BJ (cell line): ENCODE measurements at regions not wholly inside any gene's neighbourhood (a gene's known extent, or its start where the extent isn't known, plus 50 kb on each side); places are given as distances from the start of the nearest gene placed in this dataset.

Source experiments
- CTCF ChIA-PET: fragments of 350-600 bp; formaldehyde crosslinking; extraction: SDS; loops from one replicate; lab custom pipeline; 2021; ENCODE audit warnings: antibody characterized with exemption, inconsistent platforms; lab: Yijun Ruan, JAX
- POLR2A ChIA-PET: fragments of 300-600 bp; sonication (Branson Sonifier 250); formaldehyde crosslinking; extraction: SDS; loops from one replicate; lab custom pipeline; 2021; ENCODE audit warnings: antibody characterized with exemption; lab: Charles Lee
- DNase-seq: peaks from one replicate; pipeline ENCODE4 v3.0.0-alpha.2; 2011; ENCODE audit warnings: low read depth
- H3K27me3 ChIP-seq: 2 replicates; pipeline ENCODE4 v1.6.0; 2011; ENCODE audit warnings: low read length; ENCODE audit not compliant: control insufficient read depth, insufficient read depth
- H3K36me3 ChIP-seq: 2 replicates; pipeline ENCODE4 v1.5.1; 2011; ENCODE audit warnings: low read length; ENCODE audit not compliant: control insufficient read depth, insufficient read depth
- H3K4me3 ChIP-seq: 2 replicates; pipeline ENCODE4 v1.5.1; 2011; ENCODE audit warnings: low read depth, mild to moderate bottlenecking, control low read depth, low read length
- CTCF ChIP-seq: IDR thresholded peaks from 2 replicates; pipeline ENCODE4 v1.5.1; 2011; ENCODE audit warnings: low read depth, mild to moderate bottlenecking, control low read depth, inconsistent platforms, low read length, moderate library complexity; ENCODE audit not compliant: insufficient read depth

- ChIA-PET CTCF (no interaction called here), POLR2A (no interaction called here)
- Histone ChIP-seq H3K27me3 (no peaks in the 10 kb centered on the region), H3K4me3 (no peak overlapping the region), H3K36me3 (no peaks in the 10 kb centered on the region)
- TF ChIP-seq CTCF: no peak
- DNase-seq: no peak
Observed at GRCh38 chr6:140833408-140833807, 1299.3 kb upstream of the GJE1 start.

DNA sequence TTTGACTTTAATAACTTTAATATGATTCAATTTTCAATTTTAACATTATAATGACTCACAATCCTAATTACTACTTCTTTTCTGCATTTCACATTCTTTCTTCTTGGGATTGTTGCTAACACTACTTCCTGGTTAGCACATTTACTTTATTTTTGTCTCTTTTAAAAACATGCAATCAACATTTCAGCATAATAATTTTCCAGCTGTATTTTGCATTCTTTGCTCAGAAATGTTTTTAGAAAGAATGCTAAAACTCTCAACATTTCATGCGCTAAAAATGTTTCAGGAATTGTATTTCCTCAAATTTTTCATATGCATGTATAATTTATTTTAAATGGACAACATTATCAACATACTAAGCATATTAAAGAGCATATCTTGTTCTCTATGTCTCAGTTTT lies 1302.1 kb upstream of the GJE1 start:
- no peak for DNase-seq
- H3K4me3 ChIP-seq: no peak overlapping the region
- no peaks in the 10 kb centered on the region for H3K36me3 ChIP-seq
- CTCF ChIA-PET: no interaction called here
- POLR2A ChIA-PET: no interaction called here
- no peak for TF ChIP-seq CTCF
- no peaks in the 10 kb centered on the region for H3K27me3 ChIP-seq

- DNase-seq: no peak
- POLR2A ChIA-PET: no interaction called here
- no peak for TF ChIP-seq CTCF
- H3K4me3 ChIP-seq: no peak overlapping the region
- no peaks in the 10 kb centered on the region for H3K27me3 ChIP-seq
- CTCF ChIA-PET: no interaction called here
- no peaks in the 10 kb centered on the region for H3K36me3 ChIP-seq
Observed at GRCh38 chr6:140828856-140829255, 1303.9 kb upstream of the GJE1 start.

DNA sequence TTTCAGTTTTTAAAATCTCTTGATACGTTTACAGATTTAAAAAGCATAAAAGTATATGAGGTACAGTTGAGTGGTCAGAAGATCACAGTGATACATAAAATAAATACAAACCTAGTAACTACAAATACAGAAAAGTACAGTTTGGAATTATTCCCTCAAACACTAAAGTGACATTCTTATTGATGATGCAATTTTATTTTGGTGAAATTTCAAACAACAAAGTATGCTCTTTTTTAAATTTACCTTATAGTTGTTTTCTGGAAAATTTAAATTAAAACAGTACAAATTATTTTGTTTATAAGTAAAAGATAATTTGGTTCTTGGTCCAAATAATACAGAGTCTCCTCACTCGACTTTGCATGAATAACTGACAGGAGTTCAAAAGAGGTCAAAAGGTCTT lies 1305.1 kb upstream of the GJE1 start:
- Histone ChIP-seq H3K4me3 (no peak overlapping the region), H3K27me3 (no peaks in the 10 kb centered on the region), H3K36me3 (no peaks in the 10 kb centered on the region)
- POLR2A ChIA-PET: no interaction called here
- DNase-seq: no peak
- no peak for TF ChIP-seq CTCF
- CTCF ChIA-PET: interaction anchor here (1.3 kb wide), 1 partner anchor 8 kb away, joined by 4 read pairs; no protein-coding TSS in a partner anchor

DNA sequence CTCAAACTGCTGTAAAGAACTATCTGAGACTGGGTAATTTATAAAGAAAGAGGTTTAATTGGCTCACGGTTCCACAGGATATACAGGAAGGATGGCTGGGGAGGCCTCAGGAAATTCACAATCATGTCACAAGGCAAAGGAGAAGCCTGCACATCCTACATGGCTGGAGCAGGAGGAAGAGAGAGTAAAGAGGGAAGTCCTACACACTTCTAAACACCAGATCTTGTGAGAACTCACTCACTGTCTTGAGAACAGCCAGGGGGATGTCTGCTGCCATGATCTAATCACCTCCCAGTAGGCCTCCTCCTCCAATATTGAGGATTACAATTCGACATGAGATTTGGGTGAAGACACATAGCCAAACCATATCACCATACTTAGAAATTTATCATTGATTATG lies 1307.0 kb upstream of the GJE1 start:
- Histone ChIP-seq H3K27me3 (no peaks in the 10 kb centered on the region), H3K4me3 (no peak overlapping the region), H3K36me3 (no peaks in the 10 kb centered on the region)
- TF ChIP-seq CTCF: no peak
- CTCF ChIA-PET: no interaction called here
- POLR2A ChIA-PET: no interaction called here
- DNase-seq: no peak
